GM12892 (cell line): ENCODE measurements at regions not wholly inside any gene's neighbourhood (a gene's known extent, or its start where the extent isn't known, plus 50 kb on each side); places are given as distances from the start of the nearest gene placed in this dataset.

ENCODE experiments used
- POLR2A ChIP-seq: IDR thresholded peaks from 2 replicates; pipeline ENCODE4 v1.6.1; 2011; ENCODE audit warnings: low read depth, low read length, control low read depth
- POLR2AphosphoS5 ChIP-seq: IDR thresholded peaks from 2 replicates; pipeline ENCODE4 v1.6.1; 2011; ENCODE audit warnings: low read depth, low read length, control low read depth
- TAF1 ChIP-seq: IDR thresholded peaks from 2 replicates; pipeline ENCODE4 v1.6.1; 2011; ENCODE audit warnings: low read depth, mild to moderate bottlenecking, control low read depth, low read length, borderline replicate concordance

DNA sequence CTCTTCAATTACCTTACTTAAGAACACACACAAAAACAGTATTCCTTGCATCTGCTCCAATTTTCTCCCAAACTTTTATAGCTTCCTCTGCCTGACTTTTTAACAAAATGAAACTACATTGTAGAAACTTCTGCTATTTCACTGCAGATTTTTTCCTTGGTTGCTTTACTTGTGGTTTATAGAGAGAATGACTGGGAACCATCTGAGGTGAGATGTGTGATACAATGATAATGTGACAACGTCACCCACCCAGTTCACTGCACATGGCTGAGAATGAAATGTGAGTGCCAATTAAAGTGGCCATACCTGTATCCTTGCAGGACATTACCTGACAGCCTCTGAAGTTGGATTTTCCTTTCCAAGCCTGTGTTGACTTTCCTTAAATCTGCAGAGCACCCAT is 258.4 kb downstream of the CD83 start:
- TF ChIP-seq POLR2A (no peak), POLR2AphosphoS5 (no peak), TAF1 (no peak)
